Keratinocyte (primary cell): ENCODE measurements at regions not wholly inside any gene's neighbourhood (a gene's known extent, or its start where the extent isn't known, plus 50 kb on each side); places are given as distances from the start of the nearest gene placed in this dataset.

Experiments used
- DNase-seq: peaks from one replicate; pipeline ENCODE4 v3.0.0-alpha.2; 2011; ENCODE audit warnings: low read depth, missing footprints, low spot score
- FAIRE-seq: peaks from 2 replicates; lab custom pipeline; 2011; peaks lifted over from hg19 to GRCh38; lab: Jason Lieb, UNC
- H2AFZ ChIP-seq: 2 replicates; pipeline ENCODE4 v1.6.0; 2012; ENCODE audit warnings: low read length, control low read depth, inconsistent platforms; ENCODE audit not compliant: control insufficient read depth
- H3K27ac ChIP-seq: 2 replicates; pipeline ENCODE4 v1.5.1; 2011; ENCODE audit warnings: low read length; ENCODE audit not compliant: control insufficient read depth, insufficient read depth
- H3K27me3 ChIP-seq: 3 replicates; pipeline ENCODE4 v1.6.0; 2011; ENCODE audit warnings: low read length; ENCODE audit not compliant: control insufficient read depth, insufficient read depth; ENCODE audit errors: extremely low read depth
- H3K36me3 ChIP-seq, 2 experiments: 2 replicates in 1 of 2; 3 replicates in 1 of 2; pipeline ENCODE4 v1.5.1; 2011; ENCODE audit warnings: low read length in 2 of 2, mild to moderate bottlenecking in 1 of 2; ENCODE audit not compliant: control insufficient read depth in 2 of 2, insufficient read depth in 2 of 2; ENCODE audit errors: extremely low read depth in 1 of 2
- H3K4me1 ChIP-seq: 3 replicates; pipeline ENCODE4 v1.5.1; 2011; ENCODE audit warnings: low read length; ENCODE audit not compliant: control insufficient read depth, insufficient read depth; ENCODE audit errors: extremely low read depth
- H3K4me2 ChIP-seq: 3 replicates; pipeline ENCODE4 v1.6.0; 2011; ENCODE audit warnings: low read depth, low read length; ENCODE audit not compliant: control insufficient read depth, insufficient read depth; ENCODE audit errors: extremely low read depth
- H3K4me3 ChIP-seq, 3 experiments: fragments of 200-600 bp in 1 of 3; sonication (generic) in 1 of 3; 2 replicates in 2 of 3; 3 replicates in 1 of 3; pipeline ENCODE4 v1.5.1; 2011 to 2016; ENCODE audit warnings: low read length in 3 of 3, mild to moderate bottlenecking in 3 of 3, control low read depth in 2 of 3, inconsistent platforms in 1 of 3, low read depth in 1 of 3, mixed read lengths in 1 of 3, mixed run types in 1 of 3, moderate library complexity in 1 of 3; ENCODE audit not compliant: control insufficient read depth in 2 of 3, insufficient read depth in 2 of 3; ENCODE audit errors: extremely low read depth in 1 of 3
- H3K79me2 ChIP-seq: 2 replicates; pipeline ENCODE4 v1.6.0; 2012; ENCODE audit warnings: low read length; ENCODE audit not compliant: control insufficient read depth, insufficient read depth
- H3K9ac ChIP-seq: 3 replicates; pipeline ENCODE4 v1.6.0; 2011; ENCODE audit warnings: low read length; ENCODE audit not compliant: control insufficient read depth, insufficient read depth; ENCODE audit errors: extremely low read depth
- H3K9me1 ChIP-seq: 3 replicates; pipeline ENCODE4 v1.6.0; 2011; ENCODE audit warnings: low read length; ENCODE audit not compliant: control insufficient read depth, insufficient read depth; ENCODE audit errors: extremely low read depth
- H3K9me3 ChIP-seq: 2 replicates; pipeline ENCODE4 v1.5.1; 2012; ENCODE audit warnings: low read depth, low read length; ENCODE audit not compliant: control insufficient read depth
- H4K20me1 ChIP-seq: 3 replicates; pipeline ENCODE4 v1.6.0; 2011; ENCODE audit warnings: low read length; ENCODE audit not compliant: control insufficient read depth, insufficient read depth; ENCODE audit errors: extremely low read depth
- EZH2 ChIP-seq: IDR thresholded peaks from one replicate; pipeline ENCODE4 v1.6.1; 2012; ENCODE audit warnings: inconsistent platforms, mild to moderate bottlenecking, low read length, moderate library complexity
- dilution Hi-C: fragments of 300-500 bp; cut with MboI; formaldehyde crosslinking; loops from one replicate; pipeline ENCODE4 v1.7.0; 2020; ENCODE audit warnings: low sequenced_read_pairs; ENCODE audit not compliant: extremely low pct_ligation_motif_present
- TF ChIP-seq, protein P1 (sequence below), 3 experiments: IDR thresholded peaks in 1 of 3; conservative IDR thresholded peaks in 1 of 3; optimal IDR thresholded peaks in 1 of 3; 2 replicates in 2 of 3; 3 replicates in 1 of 3; pipeline versions ENCODE3 to v1.5.1; 2011; ENCODE audit warnings: low read length in 3 of 3, mild to moderate bottlenecking in 3 of 3, moderate library complexity in 2 of 3, control low read depth in 1 of 3, inconsistent platforms in 1 of 3; ENCODE audit not compliant: insufficient read depth in 2 of 3; ENCODE audit errors: extremely low read depth in 1 of 3

DNA sequence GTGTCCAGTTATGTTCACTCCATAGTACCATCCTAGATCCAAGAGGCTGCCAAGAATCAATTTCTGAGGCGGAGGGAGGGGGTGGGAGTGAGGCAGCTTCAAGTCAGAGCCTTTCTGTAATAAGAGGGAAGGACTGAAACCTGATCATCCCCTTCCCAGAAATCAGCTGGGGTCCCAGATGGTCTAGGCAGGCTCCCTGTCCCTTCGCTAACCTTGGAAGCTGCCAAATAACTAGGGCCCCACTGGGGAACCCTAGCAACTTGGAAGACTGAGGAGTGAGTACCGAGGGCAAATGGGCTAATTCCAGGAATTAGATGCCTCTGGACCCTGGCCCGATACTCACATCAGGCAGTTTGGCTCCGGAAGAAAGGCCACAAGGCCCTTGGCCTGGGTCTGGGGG lies 113.3 kb downstream of the NAV1 start:
- H4K20me1 ChIP-seq = peaks cover 3% of the 10 kb centered on the region
- no peak overlapping the region for H3K4me2 ChIP-seq
- no peak overlapping the region for H2AFZ ChIP-seq
- H3K36me3 ChIP-seq = no peaks in the 10 kb centered on the region
- no peak overlapping the region for H3K4me3 ChIP-seq
- H3K9me1 ChIP-seq = no peaks in the 10 kb centered on the region
- H3K9ac ChIP-seq = no peak overlapping the region
- no peak for DNase-seq
- H3K4me1 ChIP-seq = peaks cover 12% of the 10 kb centered on the region
- no peak overlapping the region for H3K27ac ChIP-seq
- dilution Hi-C loops = no loop called here
- H3K79me2 ChIP-seq = no peaks in the 10 kb centered on the region
- H3K9me3 ChIP-seq = no peaks in the 10 kb centered on the region
- TF ChIP-seq, protein P1, sequence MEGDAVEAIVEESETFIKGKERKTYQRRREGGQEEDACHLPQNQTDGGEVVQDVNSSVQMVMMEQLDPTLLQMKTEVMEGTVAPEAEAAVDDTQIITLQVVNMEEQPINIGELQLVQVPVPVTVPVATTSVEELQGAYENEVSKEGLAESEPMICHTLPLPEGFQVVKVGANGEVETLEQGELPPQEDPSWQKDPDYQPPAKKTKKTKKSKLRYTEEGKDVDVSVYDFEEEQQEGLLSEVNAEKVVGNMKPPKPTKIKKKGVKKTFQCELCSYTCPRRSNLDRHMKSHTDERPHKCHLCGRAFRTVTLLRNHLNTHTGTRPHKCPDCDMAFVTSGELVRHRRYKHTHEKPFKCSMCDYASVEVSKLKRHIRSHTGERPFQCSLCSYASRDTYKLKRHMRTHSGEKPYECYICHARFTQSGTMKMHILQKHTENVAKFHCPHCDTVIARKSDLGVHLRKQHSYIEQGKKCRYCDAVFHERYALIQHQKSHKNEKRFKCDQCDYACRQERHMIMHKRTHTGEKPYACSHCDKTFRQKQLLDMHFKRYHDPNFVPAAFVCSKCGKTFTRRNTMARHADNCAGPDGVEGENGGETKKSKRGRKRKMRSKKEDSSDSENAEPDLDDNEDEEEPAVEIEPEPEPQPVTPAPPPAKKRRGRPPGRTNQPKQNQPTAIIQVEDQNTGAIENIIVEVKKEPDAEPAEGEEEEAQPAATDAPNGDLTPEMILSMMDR (optimal IDR thresholded peaks at IDR 0.05 in 1 of 3, IDR thresholded peaks at IDR 0.05 in 1 of 3, conservative IDR thresholded peaks at IDR 0.05 in 1 of 3; ENCODE audit: extremely low read depth in 1 of 3, insufficient read depth in 2 of 3, low read length in 3 of 3) = no peak
- no peak for TF ChIP-seq EZH2
- peaks cover 17% of the 10 kb centered on the region for H3K27me3 ChIP-seq
- no peak for FAIRE-seq

DNA sequence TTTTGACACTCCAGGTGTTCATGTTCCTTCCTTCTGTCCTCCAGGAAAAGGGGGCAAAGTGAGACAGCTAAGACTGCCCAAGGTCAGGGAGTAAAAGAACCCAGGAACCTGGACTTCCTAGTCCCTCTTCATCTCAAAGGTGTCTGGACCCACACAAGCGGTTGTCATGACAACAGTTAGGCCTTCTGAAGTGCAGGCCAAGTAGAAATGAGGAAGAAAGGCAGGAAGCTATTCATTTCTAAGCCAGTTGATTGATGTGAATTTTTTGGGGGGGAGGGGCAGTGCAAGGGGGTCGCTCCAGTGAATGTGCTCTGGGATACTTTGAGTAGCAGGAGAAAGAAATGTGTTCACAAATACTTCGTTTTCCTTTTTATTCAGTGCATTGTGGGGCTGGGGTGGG lies 114.3 kb downstream of the NAV1 start:
- no peaks in the 10 kb centered on the region for H3K9me1 ChIP-seq

More for the DNA sequence above, 114.3 kb downstream of the NAV1 start:
- Histone ChIP-seq H3K27ac (no peak overlapping the region), H3K27me3 (peaks cover 11% of the 10 kb centered on the region), H3K9me3 (no peaks in the 10 kb centered on the region), H3K4me3 (no peak overlapping the region), H3K4me1 (peaks cover 12% of the 10 kb centered on the region), H3K36me3 (no peaks in the 10 kb centered on the region), H2AFZ (no peak overlapping the region), H4K20me1 (peaks cover 3% of the 10 kb centered on the region), H3K4me2 (no peak overlapping the region), H3K9ac (no peak overlapping the region), H3K79me2 (no peaks in the 10 kb centered on the region)
- DNase-seq = no peak
- TF ChIP-seq EZH2 = no peak
- TF ChIP-seq, protein P1 (optimal IDR thresholded peaks at IDR 0.05 in 1 of 3, IDR thresholded peaks at IDR 0.05 in 1 of 3, conservative IDR thresholded peaks at IDR 0.05 in 1 of 3; ENCODE audit: extremely low read depth in 1 of 3, insufficient read depth in 2 of 3, low read length in 3 of 3) = no peak
- dilution Hi-C loops = no loop called here
- no peak for FAIRE-seq
